A673 (cell line): ENCODE measurements at regions not wholly inside any gene's neighbourhood (a gene's known extent, or its start where the extent isn't known, plus 50 kb on each side); places are given as distances from the start of the nearest gene placed in this dataset.

ENCODE experiments used
- BruUV-seq: library from RNA; stranded (reverse); fragments of 400-500 nt; replicated peaks from 2 replicates; lab custom pipeline; 2021; lab: Mats Ljungman, UMichigan
- CTCF ChIA-PET: fragments of 300-600 bp; sonication (Branson Sonifier 250); formaldehyde crosslinking; loops from one replicate; lab custom pipeline; 2022; ENCODE audit warnings: antibody characterized with exemption; lab: Charles Lee
- POLR2A ChIA-PET: fragments of 300-600 bp; sonication (Branson Sonifier 250); formaldehyde crosslinking; loops from one replicate; lab custom pipeline; 2022; ENCODE audit warnings: antibody characterized with exemption; ENCODE audit not compliant: low non-redundant PET; lab: Charles Lee
- DNase-seq: peaks from one replicate; pipeline ENCODE4 v3.0.0-alpha.2; 2015; ENCODE audit warnings: low spot score
- H3K27ac ChIP-seq: fragments of 200-600 bp; sonication (generic); 2 replicates; pipeline ENCODE4 v1.5.1; 2016; ENCODE audit warnings: mixed run types, low read depth, mild to moderate bottlenecking, mixed read lengths, antibody characterized with exemption, low read length; ENCODE audit not compliant: poor library complexity, severe bottlenecking
- H3K27me3 ChIP-seq: fragments of 200-600 bp; sonication (generic); replicated peaks from 2 replicates; pipeline ENCODE4 v1.6.1; 2017; ENCODE audit warnings: mixed run types, low read depth, mild to moderate bottlenecking, mixed read lengths, antibody characterized with exemption, low read length; ENCODE audit not compliant: insufficient read depth, poor library complexity
- H3K36me3 ChIP-seq: fragments of 200-600 bp; sonication (generic); 2 replicates; pipeline ENCODE4 v1.6.1; 2016; ENCODE audit warnings: mixed run types, mild to moderate bottlenecking, mixed read lengths, antibody characterized with exemption, low read length; ENCODE audit not compliant: insufficient read depth, poor library complexity, severe bottlenecking
- H3K4me1 ChIP-seq: fragments of 200-600 bp; sonication (generic); 2 replicates; pipeline ENCODE4 v1.6.1; 2017; ENCODE audit warnings: mixed run types, mild to moderate bottlenecking, mixed read lengths, antibody characterized with exemption, low read length; ENCODE audit not compliant: insufficient read depth, poor library complexity, severe bottlenecking
- H3K4me3 ChIP-seq: fragments of 200-600 bp; sonication (generic); 2 replicates; pipeline ENCODE4 v1.5.1; 2016; ENCODE audit warnings: low read depth, mixed run types, mild to moderate bottlenecking, mixed read lengths, low read length; ENCODE audit not compliant: poor library complexity, severe bottlenecking
- H3K9me3 ChIP-seq: fragments of 200-600 bp; sonication (generic); 2 replicates; pipeline ENCODE4 v1.6.1; 2016; ENCODE audit warnings: mixed run types, low read depth, mild to moderate bottlenecking, mixed read lengths, antibody characterized with exemption, low read length; ENCODE audit not compliant: poor library complexity, severe bottlenecking
- EZH2 ChIP-seq: fragments of 200-600 bp; sonication (generic); IDR thresholded peaks from 2 replicates; pipeline ENCODE4 v1.6.1; 2017; ENCODE audit warnings: borderline replicate concordance, low read depth, mild to moderate bottlenecking, mixed read lengths, antibody characterized with exemption, low read length; ENCODE audit not compliant: poor library complexity, severe bottlenecking
- intact Hi-C: fragments of 100-400 bp; cut with micrococcal nuclease; formaldehyde crosslinking; loops from one replicate; pipeline ENCODE4 v1.10.0; 2022; ENCODE audit not compliant: unreplicated experiment
- TF ChIP-seq, protein P1 (sequence below): fragments of 300-800, 200-600 bp; sonication (generic); conservative IDR thresholded peaks from 2 replicates; pipeline ENCODE4 v1.5.1; 2017; ENCODE audit warnings: low read depth, mild to moderate bottlenecking, antibody characterized with exemption, low read length, moderate library complexity, mixed read lengths

DNA sequence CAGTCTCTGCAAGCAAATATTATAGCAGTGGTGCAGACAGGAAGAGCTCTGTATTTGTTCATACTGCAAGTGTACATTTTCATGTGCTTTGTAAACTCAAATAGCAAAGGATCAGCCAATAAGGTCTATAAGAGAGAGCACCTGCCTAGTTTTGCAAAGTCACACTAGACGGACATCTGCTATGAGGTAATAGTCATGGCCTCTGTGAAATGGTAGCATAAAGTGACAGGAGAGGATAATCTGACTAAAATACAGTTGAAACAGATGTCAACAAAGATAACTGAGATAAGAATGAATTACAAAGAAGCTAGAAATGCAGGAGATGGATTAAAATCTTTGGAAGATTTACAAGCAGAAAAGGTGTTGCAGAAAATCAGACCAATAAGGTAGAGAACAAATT is 70.6 kb upstream of the SPON1 start:
- POLR2A ChIA-PET = no interaction called here
- Histone ChIP-seq H3K9me3 (no peaks in the 10 kb centered on the region), H3K36me3 (no peaks in the 10 kb centered on the region), H3K4me1 (no peaks in the 10 kb centered on the region), H3K4me3 (no peak overlapping the region), H3K27ac (no peak overlapping the region), H3K27me3 (peaks cover 4% of the 10 kb centered on the region)
- intact Hi-C loops = no loop called here
- BruUV-seq = no TSS peak
- DNase-seq = no peak
- CTCF ChIA-PET = no interaction called here
- TF ChIP-seq, protein P1, sequence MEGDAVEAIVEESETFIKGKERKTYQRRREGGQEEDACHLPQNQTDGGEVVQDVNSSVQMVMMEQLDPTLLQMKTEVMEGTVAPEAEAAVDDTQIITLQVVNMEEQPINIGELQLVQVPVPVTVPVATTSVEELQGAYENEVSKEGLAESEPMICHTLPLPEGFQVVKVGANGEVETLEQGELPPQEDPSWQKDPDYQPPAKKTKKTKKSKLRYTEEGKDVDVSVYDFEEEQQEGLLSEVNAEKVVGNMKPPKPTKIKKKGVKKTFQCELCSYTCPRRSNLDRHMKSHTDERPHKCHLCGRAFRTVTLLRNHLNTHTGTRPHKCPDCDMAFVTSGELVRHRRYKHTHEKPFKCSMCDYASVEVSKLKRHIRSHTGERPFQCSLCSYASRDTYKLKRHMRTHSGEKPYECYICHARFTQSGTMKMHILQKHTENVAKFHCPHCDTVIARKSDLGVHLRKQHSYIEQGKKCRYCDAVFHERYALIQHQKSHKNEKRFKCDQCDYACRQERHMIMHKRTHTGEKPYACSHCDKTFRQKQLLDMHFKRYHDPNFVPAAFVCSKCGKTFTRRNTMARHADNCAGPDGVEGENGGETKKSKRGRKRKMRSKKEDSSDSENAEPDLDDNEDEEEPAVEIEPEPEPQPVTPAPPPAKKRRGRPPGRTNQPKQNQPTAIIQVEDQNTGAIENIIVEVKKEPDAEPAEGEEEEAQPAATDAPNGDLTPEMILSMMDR = no peak
- no peak for TF ChIP-seq EZH2

DNA sequence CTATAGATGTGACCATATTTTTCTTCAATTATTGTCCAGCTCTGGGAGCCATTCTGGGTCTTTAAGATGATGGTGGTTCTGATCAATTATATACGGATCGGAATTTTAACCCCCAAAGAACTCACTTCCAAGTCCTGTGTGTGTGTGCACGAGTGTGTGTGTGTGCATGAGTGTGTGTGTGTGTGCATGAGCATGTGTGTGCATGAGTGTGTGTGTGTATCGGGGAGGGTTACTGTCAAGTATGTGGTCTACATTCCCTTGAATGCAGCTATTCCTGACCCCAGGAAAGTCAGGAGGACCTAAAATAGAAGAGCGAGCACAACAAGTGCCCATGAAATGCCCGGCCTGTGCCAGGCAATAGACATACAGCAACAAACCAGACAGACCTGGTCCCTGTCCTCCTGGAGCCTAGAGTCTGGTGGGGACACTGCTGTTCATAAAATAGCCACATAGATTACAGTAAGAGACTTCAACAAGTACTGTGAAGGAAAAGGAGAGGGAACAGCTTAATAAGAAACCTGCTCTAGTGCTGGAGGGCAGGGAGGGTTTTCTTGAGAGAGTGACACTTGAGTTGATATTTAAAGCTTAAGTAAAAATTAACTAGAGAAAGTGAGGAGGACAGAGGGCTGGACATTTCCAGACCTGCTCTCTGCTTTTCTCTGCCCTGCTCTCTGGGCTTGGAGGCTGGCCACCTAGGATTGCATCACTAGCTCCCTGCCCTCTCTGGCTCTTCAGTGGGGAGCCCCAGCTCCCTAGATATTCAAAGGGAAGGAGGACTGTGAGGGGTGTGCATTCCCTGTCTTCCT is 66.1 kb upstream of the SPON1 start:
- POLR2A ChIA-PET = no interaction called here
- H3K9me3 ChIP-seq = no peaks in the 10 kb centered on the region
- CTCF ChIA-PET = no interaction called here
- peaks cover 4% of the 10 kb centered on the region for H3K27me3 ChIP-seq
- H3K4me1 ChIP-seq = no peaks in the 10 kb centered on the region
- no peak for DNase-seq
- no TSS peak for BruUV-seq
- no peak for TF ChIP-seq EZH2
- TF ChIP-seq, protein P1 = no peak
- no peak overlapping the region for H3K4me3 ChIP-seq
- no peak overlapping the region for H3K27ac ChIP-seq
- H3K36me3 ChIP-seq = no peaks in the 10 kb centered on the region
- intact Hi-C loops = no loop called here

DNA sequence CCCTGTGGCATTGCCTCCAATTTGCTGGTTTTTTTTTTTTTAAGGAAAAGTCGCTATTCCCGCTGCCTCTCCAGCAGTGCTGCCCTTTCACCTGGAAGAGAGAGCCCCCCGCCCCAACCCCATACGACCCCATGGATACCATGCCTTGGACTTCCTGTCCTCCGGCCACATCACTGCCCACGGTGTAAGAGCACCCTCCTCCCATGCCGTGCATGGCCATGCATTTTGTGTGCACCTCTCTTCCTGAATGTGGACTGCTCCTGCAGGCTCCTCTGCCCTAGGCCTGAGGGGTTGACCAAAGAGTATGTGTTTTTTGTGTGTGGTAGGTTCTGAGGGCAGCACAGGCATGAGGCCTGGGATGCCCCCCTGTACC is 65.6 kb upstream of the SPON1 start:
- CTCF ChIA-PET = no interaction called here
- POLR2A ChIA-PET = no interaction called here
- Histone ChIP-seq H3K27me3 (peaks cover 2% of the 10 kb centered on the region), H3K27ac (no peak overlapping the region), H3K4me1 (no peaks in the 10 kb centered on the region), H3K36me3 (no peaks in the 10 kb centered on the region), H3K9me3 (no peaks in the 10 kb centered on the region), H3K4me3 (no peak overlapping the region)
- intact Hi-C loops = no loop called here
- BruUV-seq = no TSS peak
- no peak for TF ChIP-seq EZH2
- TF ChIP-seq, protein P1 = no peak
- no peak for DNase-seq
